ENCODE measurements at regions not wholly inside any gene's neighbourhood (a gene's known extent, or its start where the extent isn't known, plus 50 kb on each side); places are given as distances from the start of the nearest gene placed in this dataset.
"Not testable (repeated sequence)": the region's sequence is repeated elsewhere in the genome, so short reads cannot be mapped to it uniquely, and the experiment has no call there.

DNA sequence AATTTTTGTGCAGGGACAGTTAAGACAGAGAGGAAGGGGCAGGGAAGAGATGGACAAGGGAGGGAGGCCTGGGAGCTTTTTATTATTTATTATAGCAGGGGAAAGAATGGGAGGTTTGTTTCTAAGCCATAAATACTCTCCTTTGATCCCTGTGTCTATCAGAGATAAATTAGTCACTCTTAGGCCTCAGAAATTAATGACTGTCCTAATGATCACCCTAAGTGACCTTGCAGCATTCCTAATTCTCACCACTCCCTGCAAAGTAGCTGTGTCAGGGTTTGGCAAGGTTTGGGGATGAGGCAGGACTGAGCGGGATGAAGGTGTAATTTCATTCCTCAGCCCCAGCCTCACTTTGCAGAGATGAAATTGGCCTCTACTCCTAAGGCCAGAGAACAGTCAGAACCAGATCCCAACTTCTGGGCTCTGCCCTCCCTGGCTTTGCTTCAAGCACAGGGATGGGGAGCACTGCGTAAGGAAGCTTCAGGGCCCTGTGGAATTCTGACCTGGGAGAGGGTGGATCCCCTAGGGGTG is 95.0 kb downstream of the TMEM17 start:
- no peak for DNase-seq (ENCODE audit: low read depth in 2 of 2)

DNA sequence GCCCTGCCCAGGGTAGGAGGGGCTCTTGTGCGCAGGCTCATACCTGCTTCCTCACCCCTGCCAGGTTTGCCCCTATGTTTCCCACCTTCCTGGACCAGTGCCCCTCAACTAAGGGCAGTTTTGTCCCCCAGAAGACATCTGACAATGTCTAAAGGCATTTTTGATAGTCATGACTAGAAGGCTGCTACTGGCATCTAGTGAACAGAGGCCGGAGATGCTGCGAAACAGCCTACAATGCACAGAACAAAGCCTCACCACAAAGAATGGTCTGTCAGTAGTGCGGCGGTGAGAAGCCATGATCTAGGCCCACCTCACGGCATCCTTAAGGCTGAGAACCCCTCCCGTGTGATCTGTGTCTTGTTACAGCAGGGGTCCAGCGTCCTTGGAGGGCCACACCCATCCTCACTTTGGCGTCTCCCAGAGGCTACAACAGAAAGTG is 96.0 kb downstream of the TMEM17 start:
- no peak for DNase-seq (ENCODE audit: low read depth in 2 of 2)

DNA sequence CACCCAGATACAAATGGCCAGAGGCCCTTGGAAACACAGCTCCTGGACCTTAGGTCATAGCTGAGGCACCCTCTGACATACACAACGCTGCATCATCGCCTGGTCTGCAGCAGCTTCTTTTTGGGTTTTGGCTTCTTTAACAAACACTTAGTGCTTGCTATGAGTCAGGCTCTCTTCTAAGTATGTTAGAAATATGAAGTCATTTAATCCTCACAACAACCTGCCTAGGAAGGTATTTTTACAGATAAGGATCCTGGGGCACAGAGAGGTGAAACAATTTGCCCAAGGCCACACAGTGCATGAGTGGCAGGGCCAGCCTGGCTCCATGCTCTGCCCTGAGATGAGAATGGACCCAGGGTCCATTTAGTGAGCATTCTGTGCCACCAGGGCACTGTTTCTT is 96.6 kb downstream of the TMEM17 start:
- DNase-seq (ENCODE audit: low read depth in 2 of 2): no peak

DNA sequence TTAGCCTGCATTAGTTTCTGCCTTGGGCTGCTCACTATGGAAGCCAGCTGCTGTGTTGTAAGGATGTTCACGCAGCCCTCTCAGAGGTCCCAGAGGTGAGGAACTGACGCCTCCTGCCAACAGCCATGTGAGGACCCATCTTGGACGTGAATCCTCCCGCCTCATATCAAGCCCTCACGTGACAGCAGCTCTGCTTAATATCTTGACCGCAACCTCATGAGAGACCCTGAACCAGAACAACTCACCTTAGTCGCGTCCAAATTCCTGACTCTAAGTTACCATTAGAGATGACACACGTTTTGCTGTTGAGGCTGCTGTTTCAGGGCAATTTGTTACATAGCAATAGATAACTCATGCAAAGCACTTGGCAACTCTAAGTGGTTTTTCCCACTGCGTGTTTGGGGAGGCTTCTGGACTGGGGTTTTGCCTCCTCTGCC is 97.7 kb downstream of the TMEM17 start:
- DNase-seq (ENCODE audit: low read depth in 2 of 2): no peak

DNA sequence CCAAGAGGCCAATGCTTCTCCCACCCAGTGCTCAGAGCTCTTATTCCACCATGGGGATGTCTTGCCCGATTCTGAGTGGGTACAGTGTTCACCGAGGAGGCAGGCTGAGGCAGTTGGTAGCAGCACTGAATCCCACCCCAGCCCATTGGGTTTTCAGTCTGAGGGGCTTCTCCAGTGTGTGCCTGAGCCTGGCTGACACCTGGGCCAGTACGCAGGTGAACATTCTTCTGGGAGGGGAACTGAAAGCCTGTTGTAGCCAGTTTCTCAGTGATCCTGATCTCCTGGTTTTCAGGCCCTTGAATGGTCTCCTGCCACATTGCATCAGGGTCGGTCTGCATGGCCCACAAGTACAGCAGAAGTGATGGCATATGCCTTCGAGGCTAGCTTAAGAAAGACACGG is 98.2 kb downstream of the TMEM17 start:
- DNase-seq (ENCODE audit: low read depth in 2 of 2): no peak

DNA sequence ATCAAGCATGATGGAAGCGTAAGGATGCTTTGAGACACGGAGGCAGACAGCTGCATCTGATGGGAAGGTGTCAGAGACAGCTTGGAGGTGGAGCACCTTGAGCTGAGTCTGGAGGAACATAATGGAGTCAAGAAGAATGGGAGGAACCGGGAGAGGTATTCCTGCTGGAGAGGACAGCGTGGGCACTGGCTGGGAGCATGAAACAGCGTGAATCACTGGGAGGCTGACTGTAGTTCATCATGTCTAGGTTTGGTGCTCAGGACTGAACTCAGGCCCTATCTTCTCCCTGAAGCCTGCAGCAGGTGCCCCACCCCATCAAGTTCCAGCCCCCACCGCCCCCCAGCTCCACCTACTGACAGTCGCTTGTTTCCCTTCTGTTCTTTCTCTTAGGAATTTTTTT is 98.6 kb downstream of the TMEM17 start:
- DNase-seq (ENCODE audit: low read depth in 2 of 2): no peak

DNA sequence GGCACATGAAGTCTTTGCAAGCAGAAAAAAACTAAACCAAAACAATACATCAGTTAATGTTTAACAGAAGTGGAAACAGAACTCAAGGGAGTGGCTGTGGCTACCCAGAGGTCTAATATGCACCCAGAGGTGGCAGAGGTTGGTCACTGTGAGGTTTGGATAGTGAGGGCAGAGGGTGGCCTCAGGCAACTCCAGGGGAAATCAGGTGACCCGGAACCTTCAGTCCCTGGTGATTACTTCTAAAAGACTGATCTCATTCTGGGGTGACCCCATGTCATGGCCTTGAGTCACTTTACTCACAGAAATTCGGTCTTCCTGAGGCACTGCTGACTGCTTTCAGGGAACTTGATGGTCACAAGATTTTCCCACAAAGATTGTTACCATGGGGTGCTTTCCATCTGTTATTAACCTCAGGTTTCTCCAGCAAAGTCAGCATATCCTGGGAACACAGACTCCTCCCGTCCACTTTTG is 99.4 kb downstream of the TMEM17 start:
- no peak for DNase-seq (ENCODE audit: low read depth in 2 of 2)

DNA sequence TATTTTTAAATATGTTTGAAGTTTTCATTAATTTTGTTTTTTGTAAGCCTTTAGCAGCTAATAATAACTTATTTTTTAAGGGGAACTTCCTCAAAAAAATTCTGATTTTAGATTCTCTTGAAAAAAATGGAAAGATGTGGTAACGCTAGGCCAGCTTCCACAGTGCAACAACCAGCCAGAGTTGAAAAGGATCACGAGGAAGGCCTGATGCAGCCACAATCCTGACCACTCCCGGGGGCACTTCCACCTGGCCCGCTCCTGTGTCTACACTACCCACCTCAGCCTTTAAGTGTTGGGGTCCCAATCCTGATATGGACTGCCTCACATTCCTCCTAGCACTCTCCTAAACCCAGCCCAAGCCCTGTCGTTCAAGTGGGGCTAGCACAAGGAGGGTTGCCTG is 101.1 kb downstream of the TMEM17 start:
- no peak for DNase-seq (ENCODE audit: low read depth in 2 of 2)

DNA sequence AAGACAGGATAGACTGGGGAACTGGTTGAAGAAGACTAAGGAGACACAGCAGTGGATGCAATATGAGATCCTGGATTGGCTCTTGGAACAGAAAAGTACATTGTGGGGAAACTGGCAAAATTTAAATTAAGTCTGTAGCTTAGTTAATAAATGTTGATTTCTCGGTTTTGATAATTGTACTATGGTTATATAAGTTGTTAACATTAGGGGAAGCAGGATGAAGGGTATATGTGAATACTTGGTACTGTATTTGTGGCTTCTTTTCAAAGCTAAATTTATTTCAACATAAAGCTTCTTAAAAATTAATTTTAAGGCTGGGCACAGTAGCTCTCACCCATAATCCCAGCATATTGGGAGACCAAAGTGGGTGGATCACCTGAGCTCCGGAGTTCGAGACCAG is 103.8 kb downstream of the TMEM17 start:
- DNase-seq (ENCODE audit: low read depth in 2 of 2): no peak

DNA sequence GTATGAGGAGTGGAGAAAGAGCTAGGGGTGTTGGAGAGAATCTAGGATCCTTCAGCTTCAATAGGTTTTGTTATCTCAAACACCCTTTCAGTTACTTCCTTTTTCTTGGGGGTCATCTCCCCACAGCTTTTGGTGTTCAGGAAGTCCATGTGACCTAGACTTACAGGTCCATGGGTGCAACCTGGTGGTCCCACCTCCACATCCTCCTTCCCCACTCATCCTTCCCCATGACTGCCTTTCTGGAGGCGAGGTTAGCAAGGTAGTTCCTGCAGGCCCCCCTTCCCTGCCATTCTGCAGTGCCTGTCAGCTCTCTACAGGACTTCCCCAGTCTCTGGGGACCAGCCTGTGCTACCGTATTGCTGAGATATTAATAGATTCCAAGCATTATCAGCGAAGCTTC is 107.6 kb downstream of the TMEM17 start:
- DNase-seq (ENCODE audit: low read depth in 2 of 2): no peak

DNA sequence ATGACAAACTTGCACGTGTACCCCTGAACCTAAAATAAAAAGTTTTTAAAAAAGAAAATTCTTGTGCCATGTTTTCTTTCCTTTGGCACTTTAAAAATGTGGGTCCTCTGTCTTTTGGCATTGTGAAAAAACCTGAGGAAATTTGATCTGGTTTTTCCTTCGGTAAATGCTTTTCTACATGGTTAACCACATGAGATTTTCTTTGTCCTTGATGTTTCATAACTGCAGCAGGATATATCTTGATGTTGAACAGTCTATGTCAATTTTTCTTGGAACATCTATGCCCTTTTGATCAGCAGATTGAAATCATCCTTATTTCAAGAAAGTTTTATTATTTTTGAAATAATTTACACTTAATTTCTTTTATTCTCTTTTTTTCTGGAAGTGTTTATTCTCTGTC is 109.1 kb downstream of the TMEM17 start:
- DNase-seq (ENCODE audit: low read depth in 2 of 2): no peak

DNA sequence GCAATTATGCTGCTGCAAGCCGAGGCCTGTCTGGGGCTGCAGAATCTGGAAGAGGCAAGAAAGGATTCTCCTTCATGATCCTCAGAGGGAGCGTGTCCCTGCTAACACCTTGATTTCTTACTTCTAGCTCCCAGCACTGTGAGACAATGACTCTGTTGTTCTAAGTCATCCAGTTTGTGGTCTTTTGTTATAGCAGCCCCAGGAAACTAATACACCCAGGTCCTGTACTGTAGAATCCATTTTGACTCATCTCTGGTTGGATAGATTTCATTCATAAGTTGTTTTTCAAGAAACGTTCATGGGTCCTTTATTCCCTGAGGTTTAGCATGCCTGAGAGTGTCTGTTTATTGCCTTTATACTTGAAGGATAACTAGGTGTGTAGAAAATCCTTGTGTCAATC is 112.7 kb downstream of the TMEM17 start:
- no peak for DNase-seq (ENCODE audit: low read depth in 2 of 2)

DNA sequence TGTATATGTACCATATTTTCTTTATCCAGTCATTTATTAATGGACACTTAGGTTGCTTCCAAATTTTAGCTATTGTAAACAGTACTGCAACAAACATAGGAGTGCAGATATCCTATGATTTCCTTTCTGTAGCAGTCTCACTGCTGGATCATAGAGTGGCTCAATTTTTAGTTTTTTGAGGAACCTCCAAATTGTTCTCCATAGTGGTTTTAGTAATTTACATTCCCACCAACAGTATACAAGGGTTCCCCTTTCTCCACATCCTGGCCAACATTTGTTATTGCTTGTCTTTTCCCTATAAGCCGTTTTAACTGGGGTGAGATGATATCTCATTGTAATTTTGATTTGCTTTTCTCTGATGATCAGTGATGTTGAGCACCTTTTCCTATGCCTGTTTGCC is 114.3 kb downstream of the TMEM17 start:
- no peak for DNase-seq (ENCODE audit: low read depth in 2 of 2)

DNA sequence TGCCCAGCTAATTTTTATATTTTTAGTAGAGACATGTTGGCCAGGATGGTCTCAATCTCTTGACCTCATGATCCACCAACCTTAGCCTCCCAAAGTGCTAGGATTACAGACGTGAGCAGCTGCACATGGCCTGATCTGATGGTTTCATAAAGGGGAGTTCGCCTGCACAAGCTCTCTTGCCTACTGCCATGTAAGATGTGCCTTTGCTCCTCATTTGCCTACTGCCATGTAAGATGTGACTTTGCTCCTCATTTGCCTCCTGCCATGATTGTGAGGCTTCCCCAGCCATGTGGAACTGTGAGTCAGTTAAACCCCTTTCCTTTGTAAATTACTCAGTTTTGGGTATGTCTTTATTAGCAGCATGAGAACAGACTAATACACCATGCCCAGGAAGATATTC is 119.6 kb downstream of the TMEM17 start:
- not testable (repeated sequence) for DNase-seq (ENCODE audit: low read depth in 2 of 2)

DNA sequence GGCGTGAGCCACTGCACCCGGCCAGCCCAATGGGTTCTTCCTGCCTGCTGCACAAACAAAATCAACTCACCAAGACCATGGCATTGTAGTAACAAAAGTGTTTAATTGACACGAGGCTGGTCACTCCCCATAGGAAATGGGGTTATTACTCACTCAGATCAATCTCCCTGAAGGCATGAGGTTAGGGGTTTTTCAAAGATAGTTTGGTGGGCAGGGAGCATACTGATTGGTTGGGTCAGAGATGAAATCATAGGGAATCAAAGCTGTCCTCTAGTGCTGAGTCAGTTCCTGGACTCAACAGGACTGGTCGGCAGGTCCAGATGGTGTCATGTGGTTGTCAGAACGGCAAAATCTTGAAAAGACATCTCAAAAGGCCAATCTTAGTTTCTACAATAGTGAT is 122.1 kb downstream of the TMEM17 start:
- DNase-seq (ENCODE audit: low read depth in 2 of 2): no peak

DNA sequence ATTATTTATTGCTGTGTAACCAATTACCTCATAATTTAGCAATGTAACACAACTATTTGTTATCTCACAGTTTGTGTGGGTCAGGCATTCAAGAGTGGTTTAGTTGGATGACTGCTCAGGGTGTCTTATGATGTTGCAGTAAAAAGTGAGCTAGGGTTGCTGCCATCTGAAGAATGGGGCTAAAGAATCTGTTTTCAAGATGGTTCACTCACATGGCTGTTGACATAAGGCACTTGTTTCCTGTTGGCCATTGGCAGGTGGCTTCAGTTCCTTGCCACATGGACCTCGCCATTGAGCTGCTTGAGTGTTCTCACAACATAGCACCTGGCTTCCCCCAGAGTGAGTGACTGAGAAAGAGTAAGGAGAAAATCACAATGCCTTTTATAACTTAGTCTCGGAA is 123.2 kb downstream of the TMEM17 start:
- no peak for DNase-seq (ENCODE audit: low read depth in 2 of 2)

DNA sequence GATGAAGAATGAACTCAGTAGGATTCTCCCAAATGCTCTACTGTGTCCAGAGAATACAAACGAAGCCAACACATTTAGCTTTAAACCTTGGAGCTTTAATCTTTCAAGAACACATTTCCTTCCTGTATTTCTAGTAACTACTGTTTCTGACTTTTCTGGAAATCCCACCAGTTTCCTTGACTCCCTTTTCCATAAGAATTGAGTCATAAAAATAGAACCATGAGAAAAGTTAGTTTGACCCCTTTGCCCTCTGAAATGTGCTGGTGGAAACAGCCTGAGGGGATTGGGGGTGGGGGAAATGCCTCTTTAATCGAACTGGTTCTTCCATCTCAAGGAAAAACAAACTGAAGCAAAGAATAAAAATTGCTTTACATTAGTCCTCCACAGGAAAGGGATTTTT is 123.9 kb downstream of the TMEM17 start:
- DNase-seq (ENCODE audit: low read depth in 2 of 2): no peak

DNA sequence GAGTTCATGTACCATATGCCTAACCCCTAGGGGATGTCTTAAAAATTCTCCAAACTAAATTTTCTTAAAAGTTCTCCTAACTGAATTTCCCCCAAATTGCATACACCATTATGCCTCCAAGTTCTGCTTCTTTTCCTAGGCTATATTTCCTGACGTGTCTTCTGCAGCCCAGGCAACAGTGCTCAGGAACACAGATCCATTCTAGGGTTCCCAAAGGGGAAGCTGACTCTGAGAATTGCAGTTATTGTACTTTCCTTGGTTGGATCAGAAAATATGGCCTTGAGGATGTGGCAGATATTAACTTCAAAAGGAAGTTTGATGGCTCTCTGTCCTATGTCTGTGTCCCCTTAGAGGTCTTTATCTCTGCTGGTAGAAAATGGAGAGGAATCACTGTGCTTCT is 124.3 kb downstream of the TMEM17 start:
- DNase-seq (ENCODE audit: low read depth in 2 of 2): no peak

DNA sequence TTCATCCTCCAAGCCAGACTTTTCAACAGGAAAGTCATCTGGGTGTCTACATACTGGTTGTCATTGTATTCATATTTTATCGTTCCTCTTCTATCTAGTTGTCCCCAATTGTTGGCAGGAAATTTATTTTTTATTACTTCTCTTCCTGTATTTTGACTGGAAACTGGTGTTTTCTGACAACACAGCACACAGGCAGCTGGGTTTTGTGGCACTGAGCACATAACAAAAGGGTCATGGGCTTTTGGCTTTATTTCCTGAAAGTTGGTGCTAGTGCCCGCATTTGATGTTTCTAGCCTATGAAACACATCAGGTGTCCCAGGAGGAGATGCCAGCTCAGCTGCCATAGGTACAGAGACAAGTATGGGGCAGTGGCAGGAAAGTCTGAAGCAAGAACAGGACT is 126.4 kb downstream of the TMEM17 start:
- DNase-seq (ENCODE audit: low read depth in 2 of 2): no peak

DNA sequence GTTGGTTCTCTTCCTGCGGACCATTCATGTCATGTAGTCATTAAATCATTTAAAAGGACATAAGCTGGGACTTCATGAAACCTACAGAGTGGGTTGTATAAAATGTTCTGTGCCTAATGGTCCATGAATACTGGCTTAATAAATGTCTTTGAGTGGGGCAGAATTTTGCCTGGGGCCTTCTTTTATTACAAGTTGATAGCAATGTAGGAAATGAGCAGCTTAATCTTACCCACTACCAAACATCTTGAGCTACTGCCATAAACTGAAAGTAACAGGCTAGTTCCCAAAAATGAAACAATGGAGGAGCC is 130.9 kb downstream of the TMEM17 start:
- no peak for DNase-seq (ENCODE audit: low read depth in 2 of 2)

DNA sequence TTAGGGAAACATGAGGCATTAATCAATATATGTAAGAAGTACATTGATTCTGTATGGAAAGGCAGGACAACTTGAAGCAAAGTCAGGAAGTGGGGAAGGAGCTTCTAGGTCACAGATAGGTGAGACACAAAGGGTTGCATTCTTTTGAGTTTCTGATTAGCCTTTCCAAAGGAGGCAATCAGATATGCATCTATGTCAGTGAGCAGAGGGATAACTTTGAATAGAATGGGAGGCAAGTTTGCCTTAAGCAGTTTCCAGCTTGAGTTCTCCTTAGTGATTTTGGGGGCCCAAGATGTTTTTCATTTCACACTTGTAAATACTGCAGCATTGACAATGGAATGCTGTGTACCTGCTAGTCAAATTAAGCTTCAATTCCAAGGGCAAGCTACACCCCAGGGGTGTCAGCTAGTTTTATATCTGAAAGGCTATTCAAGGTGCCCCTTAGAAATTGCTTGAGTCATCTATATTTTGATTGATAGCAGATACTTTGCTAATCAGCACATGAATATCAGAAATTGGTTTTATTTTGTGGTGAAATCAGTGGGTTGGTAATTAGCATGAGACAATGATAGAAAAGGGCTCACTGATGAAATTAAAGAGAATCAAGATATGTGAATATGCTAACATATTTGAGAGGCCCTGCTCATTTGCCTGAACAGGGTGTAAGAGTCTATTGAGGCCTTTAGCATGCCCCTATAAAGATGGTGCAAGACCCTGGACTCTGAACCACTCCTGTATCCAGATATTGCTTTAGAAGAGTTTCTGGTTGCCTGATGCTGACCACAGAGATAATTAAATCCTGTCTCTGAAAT is 131.5 kb downstream of the TMEM17 start:
- DNase-seq (ENCODE audit: low read depth in 2 of 2): no peak

DNA sequence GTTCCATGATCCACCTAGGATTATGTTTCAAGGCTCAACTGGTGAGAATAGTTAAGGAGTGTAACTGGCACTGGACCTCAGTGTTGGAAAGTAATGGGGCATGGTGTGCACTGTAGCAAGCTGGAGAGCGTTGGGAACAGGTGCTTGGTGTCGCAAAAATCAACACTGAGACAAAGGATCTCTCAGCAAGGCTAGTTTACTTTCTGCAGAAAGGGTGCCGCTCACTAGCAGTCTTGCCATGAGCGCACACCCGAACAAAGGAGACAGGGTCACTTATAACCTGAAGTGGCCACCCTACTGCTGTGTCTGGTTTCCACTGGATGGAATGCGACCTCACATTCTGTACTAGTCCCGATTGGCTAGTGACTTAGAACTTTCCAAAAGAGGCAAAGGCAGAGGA is 133.2 kb downstream of the TMEM17 start:
- DNase-seq (ENCODE audit: low read depth in 2 of 2): no peak

DNA sequence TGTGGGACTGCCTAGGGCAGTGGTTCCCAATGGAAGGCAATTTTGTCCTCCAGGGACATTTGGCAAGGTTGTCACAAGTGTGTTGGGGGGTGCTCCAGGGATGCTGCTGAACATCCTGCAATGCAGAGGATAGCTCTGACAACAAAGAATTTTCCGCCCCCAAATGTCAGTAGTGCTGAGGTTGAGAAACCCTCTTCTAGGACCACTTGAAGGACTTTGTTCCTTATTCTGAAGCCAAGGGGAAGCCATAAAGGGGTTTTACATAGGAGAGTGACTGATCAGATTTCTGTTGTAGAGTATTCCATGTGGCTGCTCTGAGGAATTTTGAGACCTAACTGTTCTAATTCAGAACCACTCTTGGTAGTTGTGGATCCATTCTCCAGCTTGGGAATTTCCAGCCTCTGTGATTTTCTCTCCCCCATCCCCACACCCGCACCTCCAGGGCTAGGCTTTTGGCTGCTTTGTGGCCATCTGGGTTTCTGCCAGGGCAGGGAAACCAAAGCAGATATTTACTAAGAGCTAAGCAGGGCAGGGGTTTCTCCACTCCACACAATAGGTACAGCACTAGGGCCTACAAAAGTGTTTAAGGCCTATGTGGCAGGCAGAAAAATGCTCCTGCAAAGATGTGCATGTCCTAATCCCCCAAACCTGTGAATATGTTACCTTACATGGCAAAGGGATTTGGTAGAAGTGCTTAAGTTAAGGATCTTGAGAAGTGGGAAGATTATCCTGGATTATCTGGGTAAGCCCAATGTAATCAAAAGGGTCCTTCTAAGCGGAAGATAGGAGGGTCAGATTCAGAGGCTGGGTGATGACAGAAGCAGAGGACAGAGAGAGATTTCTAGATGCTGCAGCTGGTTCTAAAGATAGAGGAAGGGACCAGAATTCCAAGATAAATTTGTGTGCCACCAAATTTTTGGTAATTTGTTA is 135.4 kb downstream of the TMEM17 start:
- DNase-seq (ENCODE audit: low read depth in 2 of 2): no peak

Data from stimulated activated CD8-positive, alpha-beta memory T cell treated with anti-CD3 and anti-CD28 coated beads, Interleukin-7, amount 100 ng/mL, for 1 hour (primary cell).